HG03039 (cell line): ENCODE measurements at regions not wholly inside any gene's neighbourhood (a gene's known extent, or its start where the extent isn't known, plus 50 kb on each side); places are given as distances from the start of the nearest gene placed in this dataset.

Source experiments
- ATAC-seq: cut with Tn5 transposase; IDR thresholded peaks from one replicate; pipeline ENCODE4 v1.9.1; 2021; ENCODE audit warnings: mild to moderate bottlenecking, moderate library complexity; ENCODE audit not compliant: unreplicated experiment

DNA sequence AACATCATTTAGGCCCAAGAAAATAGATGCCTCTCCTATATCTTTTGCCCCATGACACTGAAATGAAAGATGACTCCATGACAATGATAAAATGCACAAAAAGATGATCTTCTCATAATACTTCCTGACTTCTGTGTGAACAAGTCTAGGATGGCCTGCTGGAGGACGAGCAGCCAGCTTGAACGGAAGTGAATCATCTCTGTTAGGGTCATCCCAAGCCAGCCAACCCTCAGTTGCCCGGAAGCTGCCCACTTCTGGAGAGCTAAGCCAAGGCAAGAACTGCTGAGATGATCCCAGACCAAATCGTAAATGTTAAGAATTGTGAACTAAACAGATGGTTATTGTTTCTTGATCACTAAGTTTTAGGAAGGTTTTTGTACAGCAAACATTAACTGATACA lies 249.7 kb upstream of the HS3ST5 start:
- no peak for ATAC-seq

GRCh38 chr6:114588726-114589125 lies 245.9 kb upstream of the HS3ST5 start:
- no peak for ATAC-seq

DNA sequence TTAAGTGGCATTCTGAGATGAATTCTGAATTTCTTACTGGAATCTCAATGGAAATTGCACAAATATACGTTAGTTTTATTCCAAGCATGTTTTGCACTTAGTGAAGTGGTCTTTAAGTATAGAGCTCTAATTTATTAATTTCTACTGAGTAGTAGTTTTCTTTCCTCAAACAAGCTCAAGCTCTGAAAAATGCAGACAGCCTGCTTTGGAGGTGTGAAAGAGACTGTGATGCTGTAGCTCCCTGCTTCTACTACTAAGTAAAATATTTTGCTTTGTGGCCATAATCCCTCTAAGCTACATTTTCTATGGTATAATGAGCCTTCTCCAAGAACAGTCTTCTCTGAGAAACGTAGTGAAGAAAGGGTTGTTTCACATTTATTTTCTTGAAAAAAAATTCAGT lies 243.5 kb upstream of the HS3ST5 start:
- ATAC-seq, result no peak

GRCh38 chr6:114581293-114581692 lies 238.5 kb upstream of the HS3ST5 start:
- ATAC-seq, result no peak

- no peak for ATAC-seq
Measured at GRCh38 chr6:114580882-114581281, 238.1 kb upstream of the HS3ST5 start.

DNA sequence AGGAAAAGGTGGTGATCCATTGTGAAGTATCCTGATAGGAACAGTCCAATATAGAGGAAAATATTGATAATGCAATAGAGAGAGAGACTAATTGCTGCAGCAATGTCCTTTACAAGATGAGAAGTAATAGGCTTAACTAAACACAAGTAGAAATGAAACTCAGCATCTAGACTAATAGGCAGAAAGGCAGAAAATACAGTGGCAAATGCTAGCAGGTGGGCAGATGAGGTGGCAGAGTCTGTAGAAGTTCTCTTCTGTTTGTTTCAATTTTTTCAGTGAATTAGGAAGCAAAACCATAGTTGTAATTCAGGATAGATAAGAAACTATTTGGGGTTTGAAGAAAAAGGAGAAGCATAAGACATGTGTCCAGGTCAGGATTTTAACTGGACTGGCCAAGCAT lies 236.7 kb upstream of the HS3ST5 start:
- ATAC-seq, result no peak

GRCh38 chr6:114577109-114577508 lies 234.3 kb upstream of the HS3ST5 start:
- ATAC-seq, result no peak

DNA sequence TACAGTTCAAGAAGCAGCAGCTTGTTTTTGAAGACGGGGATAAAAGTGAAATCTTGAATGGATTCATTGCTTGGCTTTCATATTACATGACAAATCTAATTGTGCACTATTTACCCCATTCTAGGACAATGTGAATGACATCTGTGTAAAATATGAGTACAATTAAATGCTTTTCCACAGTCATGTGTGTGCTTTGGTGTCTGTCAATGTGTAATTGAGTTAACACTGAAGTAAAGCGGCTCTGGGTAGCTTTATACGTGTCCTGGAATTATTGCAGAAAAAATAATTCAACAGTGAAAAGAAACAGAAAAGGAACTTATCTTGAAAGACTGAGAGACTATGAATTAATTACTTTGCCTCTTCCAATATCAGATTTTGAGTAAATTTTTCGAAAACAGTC lies 233.5 kb upstream of the HS3ST5 start:
- no peak for ATAC-seq

DNA sequence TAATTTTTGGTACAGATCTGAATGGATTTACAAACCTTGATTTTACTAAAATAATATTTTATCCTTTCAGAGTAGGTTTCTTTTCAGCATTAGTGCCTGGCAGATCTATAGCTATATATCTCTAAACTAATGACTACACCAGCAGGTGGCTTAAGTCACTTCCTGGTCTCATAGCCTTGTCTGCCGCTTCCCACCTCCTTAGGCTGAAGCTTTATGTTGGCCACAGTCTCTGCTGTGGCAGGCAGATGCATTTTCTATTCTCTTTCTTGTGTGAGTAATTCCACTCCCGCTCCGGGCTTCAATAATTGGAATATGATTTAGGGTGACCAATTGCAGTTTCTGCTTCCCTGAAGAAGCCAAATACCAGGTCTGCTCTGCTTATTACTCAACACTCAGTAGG lies 226.8 kb upstream of the HS3ST5 start:
- ATAC-seq, result no peak

DNA sequence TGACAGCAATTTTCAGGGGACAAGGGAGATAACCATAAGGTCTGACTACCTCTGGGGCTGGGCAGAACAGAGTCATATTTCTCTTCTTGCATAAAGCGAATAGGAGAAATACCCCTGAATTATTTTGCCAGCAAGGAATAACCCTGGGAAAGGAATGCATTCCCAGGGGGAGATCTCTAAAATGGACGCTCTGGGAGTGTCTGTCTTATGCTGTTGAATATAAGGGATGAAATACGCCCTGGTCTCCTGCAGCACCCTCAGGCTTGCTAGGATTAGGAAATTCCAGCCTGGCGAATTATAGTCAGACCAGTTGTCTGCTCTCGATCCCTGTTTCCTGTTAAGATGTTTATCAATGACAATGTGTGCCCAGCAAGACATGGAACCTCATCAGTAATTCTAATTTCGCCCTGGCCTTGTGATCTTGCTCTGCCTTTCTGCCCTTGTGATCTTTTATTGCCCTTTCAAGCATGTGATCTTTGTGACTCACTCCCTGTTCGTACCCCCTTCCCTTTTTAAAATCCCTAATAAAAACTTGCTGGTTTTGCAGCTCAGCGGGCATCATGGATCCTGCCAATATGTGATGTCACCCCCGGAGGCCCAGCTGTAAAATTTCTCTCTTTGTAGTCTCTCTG lies 221.6 kb upstream of the HS3ST5 start:
- no peak for ATAC-seq

- no peak for ATAC-seq
Measured at GRCh38 chr6:114559419-114559818, 216.6 kb upstream of the HS3ST5 start.

DNA sequence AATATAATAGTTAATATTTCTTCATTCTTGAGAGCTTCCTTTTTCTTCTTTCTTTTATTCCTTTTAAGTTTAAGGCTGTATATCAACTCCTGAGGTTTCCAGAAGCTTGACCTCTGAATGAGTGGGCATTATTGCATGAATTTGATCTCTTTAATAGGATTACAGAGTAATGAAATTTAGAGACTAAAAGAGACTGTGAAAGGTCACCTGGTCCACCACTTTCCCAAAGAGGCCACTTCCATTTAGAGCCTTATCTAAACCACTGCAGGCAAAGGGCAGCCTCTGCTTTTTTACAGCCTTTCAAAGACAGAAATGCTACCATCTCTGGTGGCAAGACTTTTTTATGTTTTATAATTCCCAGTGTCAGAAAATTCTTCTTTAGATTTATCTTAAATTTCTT lies 215.3 kb upstream of the HS3ST5 start:
- ATAC-seq, result no peak

DNA sequence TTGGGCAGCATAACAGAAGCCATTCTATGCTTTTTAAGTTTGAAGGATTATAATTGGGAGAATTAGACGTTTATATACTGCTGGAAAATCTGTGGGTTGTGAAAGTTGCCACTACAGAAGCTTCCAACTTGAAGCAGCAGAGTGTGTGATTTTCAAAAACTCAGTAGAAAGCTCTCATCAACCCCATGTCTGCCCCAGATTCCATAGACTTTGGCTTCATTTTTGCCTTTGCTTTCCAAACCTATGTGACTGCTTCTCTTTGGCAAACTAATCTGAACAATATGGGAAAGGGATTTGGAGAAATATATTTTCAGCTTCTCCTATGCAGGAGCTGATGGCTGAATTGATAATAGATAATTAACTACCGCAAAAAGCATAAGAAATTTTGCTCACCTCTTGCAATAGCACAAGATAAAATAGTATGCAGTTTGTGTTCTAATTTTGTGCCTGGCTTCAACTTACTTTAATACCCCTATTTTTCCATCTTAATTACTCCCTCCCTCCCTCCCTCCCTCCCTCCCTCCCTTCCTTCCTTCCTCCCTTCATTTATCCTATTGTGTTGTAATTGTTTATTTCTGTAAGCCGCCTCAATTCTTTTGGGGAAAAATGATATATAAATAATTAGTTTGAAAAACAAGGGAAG lies 214.1 kb upstream of the HS3ST5 start:
- no peak for ATAC-seq

GRCh38 chr6:114550316-114550715 lies 207.5 kb upstream of the HS3ST5 start:
- no peak for ATAC-seq

DNA sequence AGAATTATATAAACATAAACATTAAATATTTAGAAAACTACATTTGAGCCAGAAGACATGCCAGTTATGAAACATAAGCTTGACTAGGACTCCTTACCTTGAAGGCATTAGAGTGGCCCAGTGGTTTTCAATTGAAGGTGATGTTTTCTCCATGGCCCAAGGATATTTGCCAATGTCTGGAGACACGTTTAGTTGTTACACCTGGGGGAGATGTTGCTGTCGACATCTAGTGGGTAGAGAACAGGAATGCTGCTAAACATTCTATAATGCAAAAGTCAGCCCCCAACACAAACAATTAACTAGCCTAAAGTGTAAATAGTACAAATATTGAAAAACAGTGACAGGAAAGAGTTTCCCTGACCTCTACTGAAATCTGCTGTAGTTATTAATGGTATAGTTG lies 200.9 kb upstream of the HS3ST5 start:
- no peak for ATAC-seq

DNA sequence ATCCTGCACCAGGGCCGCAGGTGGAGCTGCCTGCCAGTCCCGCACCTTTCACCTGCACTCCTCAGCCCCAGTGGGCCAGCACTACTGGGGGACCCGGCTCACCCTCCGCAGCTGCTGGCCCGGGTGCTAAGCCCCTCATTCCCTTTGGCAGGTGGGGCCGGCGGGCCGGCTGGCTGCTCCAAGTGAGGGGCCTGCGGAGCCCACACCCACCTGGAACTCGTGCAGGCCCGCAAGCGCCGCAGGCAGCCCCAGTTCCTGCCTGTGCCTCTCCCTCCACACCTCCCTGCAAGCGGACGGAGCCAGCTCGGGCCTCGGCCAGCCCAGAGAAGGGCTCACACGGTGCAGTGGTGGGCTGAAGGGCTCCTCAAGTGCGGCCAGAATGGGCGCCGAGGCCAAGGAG lies 199.0 kb upstream of the HS3ST5 start:
- no peak for ATAC-seq

GRCh38 chr6:114537977-114538376 lies 195.2 kb upstream of the HS3ST5 start:
- no peak for ATAC-seq

DNA sequence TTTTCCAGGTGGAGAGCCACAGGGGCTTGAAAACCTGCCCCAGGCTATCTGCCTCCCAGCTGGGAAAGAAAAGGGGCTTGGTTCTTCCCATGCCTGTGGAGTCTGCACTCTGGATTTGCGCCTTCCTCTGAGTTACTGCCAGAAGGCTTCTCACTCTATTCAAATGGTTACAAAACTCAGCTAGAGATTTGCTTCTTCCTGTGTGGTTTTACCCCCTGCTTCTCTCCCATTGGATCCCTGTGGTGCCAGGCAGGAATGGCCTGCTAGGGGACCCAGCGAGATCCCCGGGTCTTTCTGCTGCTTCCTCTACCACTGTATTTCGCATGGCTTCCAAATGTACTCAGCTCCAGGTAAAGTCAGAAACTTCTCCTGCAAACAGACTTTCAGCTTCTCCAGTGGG lies 192.0 kb upstream of the HS3ST5 start:
- ATAC-seq, result no peak

GRCh38 chr6:114524081-114524480 lies 181.3 kb upstream of the HS3ST5 start:
- ATAC-seq, result no peak

DNA sequence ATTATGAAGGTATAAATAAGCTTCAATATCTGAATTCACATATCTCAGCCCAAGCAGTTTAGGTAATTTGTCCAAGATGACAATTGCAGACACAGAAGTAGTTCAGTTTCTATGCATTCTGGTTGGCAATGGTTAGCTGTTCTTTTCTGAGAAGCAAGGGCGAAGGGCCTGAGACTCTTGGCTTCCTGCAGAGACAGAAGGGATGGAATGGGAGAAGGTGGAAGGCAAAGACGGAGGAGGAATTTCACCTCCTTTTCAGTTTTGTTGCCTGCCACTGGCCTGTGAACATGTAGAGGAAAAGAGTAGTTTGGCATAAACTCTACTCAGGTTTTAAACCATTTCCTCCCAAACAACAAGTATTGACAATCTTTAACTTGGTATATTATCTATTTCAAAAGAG lies 180.7 kb upstream of the HS3ST5 start:
- ATAC-seq, result no peak

DNA sequence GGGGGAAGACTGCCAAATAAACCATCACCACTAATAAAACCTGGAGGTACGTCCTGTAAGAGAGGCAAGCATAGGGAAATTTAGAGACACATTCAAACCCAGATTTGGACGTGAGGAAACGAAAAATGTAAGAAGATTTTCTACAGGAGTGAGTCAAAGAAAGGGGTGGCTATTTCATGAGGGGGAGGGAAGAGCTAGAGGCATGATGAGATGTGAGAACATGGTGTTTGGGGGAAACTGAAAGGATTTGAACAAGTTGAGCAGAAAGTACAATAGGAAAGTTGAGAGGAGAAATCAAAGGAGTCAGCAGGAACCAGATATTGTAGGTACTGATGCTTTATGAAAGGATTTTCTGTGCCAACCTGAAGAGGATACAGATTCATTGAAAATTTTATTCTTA lies 179.1 kb upstream of the HS3ST5 start:
- ATAC-seq, result no peak

GRCh38 chr6:114520976-114521375 lies 178.2 kb upstream of the HS3ST5 start:
- ATAC-seq, result no peak

DNA sequence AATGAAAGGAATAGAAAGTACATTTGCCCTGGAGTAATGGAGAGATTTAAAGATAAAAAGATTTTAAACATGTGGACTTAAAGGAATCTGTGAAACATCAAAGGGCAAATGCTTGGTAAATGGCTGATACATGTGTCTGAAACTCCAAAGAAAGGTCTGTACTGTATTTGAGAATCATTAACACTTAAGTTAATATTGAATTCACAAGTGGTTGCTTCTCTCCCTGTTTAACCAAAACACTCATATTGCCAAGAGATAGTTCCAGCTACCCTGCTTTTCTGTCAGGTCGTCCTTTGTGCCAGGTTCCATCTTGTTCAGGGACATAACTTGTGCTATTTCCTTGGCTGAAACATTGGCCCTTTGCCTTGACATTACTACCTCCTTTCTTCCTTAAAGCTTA lies 171.3 kb upstream of the HS3ST5 start:
- no peak for ATAC-seq
